Heart right ventricle (tissue), 16 donors: ENCODE measurements at regions not wholly inside any gene's neighbourhood (a gene's known extent, or its start where the extent isn't known, plus 50 kb on each side); places are given as distances from the start of the nearest gene placed in this dataset.

Experiments used
- ATAC-seq, 8 donors: fragments of 200-7000 bp; cut with Tn5 transposase; one replicate each; pipeline ENCODE4 v1.9.1; 2020; ENCODE audit warnings: mild to moderate bottlenecking in 8 of 8, moderate library complexity in 8 of 8, moderate number of reproducible peaks in 1 of 8
- DNase-seq, 2 donors: peaks; one replicate each; pipeline ENCODE4 v3.0.0-alpha.2; 2020
- H3K27ac ChIP-seq, 10 donors: fragments of 200-600 bp; sonication (generic) in 2 of 10; one replicate each; pipeline versions ENCODE4 v1.5.0 to v1.8.0; 2020 to 2022; ENCODE audit warnings: mild to moderate bottlenecking in 3 of 10
- H3K27me3 ChIP-seq, 7 donors: fragments of 200-600 bp; one replicate each; pipeline ENCODE4 v1.8.0; 2021 to 2022; ENCODE audit warnings: mild to moderate bottlenecking in 2 of 7
- H3K36me3 ChIP-seq, 9 donors: fragments of 200-600 bp; sonication (generic) in 1 of 9; one replicate each; pipeline versions ENCODE4 v1.5.0 to v1.8.0; 2020 to 2022; ENCODE audit warnings: mild to moderate bottlenecking in 2 of 9
- H3K4me1 ChIP-seq, 9 donors: fragments of 200-600 bp; sonication (generic) in 1 of 9; one replicate each; pipeline versions ENCODE4 v1.5.0 to v1.8.0; 2020 to 2022; ENCODE audit warnings: mild to moderate bottlenecking in 4 of 9
- H3K4me3 ChIP-seq, 10 donors: fragments of 200-600 bp; sonication (generic) in 2 of 10; one replicate each; pipeline versions ENCODE4 v1.5.0 to v1.8.0; 2020 to 2022; ENCODE audit warnings: mild to moderate bottlenecking in 7 of 10, moderate library complexity in 2 of 10
- H3K9me3 ChIP-seq, 11 donors: fragments of 200-600 bp in 10 of 11; sonication (generic) in 2 of 11; one replicate each; pipeline versions ENCODE4 v1.5.0 to v1.8.0; 2013 to 2022; ENCODE audit warnings: mild to moderate bottlenecking in 2 of 11, control low read depth in 1 of 11, moderate library complexity in 1 of 11
- WGBS, 2 donors: extraction: QIAGEN DNeasy Blood & Tissue Kit; methylation state at CpG; one replicate each; pipeline ENCODE4 v1.1.7; 2013; ENCODE audit warnings: inconsistent platforms in 1 of 2; 5-methylcytosine and 5-hydroxymethylcytosine counted together
- intact Hi-C, 10 donors: fragments of 100-400 bp; cut with DNase I; formaldehyde crosslinking; loops; one replicate each; pipeline versions ENCODE4 v1.11.1 to v1.14.2; 2022
- TF ChIP-seq, protein P1 (sequence below), 9 donors: fragments of 200-600 bp; sonication (generic) in 2 of 9; IDR thresholded peaks; one replicate each; pipeline versions ENCODE4 v1.5.0 to v1.8.0; 2021 to 2022; ENCODE audit warnings: antibody characterized with exemption in 9 of 9, mild to moderate bottlenecking in 5 of 9, moderate library complexity in 1 of 9
- donor health status: Arrhythmogenic right ventricular cardiomyopathy.
- donor health status: ischemic (EF 13 %, LVEDD 7.1; RV severe dilation, severe dysfunction).
- donor health status: healthy with polysubstance abuse.
- donor health status: DM: no; HTN: yes; CAD: no.
- donor health status: DM: no; HTN: no; CAD: no.
- donor health status: ischemic (EF 25% LVEDD 6.9; RV normal size, moderate dysfunction).
- donor health status: ischemic (EF 25% LVEDD 5.7; RV mildly dilated, moderate dysfunction).
- donor health status: healthy.
- donor health status: DM: yes; HTN: yes; CAD: no.
- donor health status: Ischemic cardiomyopathy.
- donor health status: ischemic (EF 35%, LVEDD 5.7; RV mildly dilated, moderate dysfunction).
- donor health status: nonischemic (EF 11% LVEDD 7.7; RV severe dilation, severe dysfunction).
- donor health status: DM: yes; HTN: yes; CAD: no.
- donor health status: PGD.
- donor health status: ischemic (EF 29% LVEDD 5.4; RV normal size, mild dysfunction).
- donor health status: nonischemic (EF 23%, LVEDD 6.1; RV moderate dilation, normal function).

DNA sequence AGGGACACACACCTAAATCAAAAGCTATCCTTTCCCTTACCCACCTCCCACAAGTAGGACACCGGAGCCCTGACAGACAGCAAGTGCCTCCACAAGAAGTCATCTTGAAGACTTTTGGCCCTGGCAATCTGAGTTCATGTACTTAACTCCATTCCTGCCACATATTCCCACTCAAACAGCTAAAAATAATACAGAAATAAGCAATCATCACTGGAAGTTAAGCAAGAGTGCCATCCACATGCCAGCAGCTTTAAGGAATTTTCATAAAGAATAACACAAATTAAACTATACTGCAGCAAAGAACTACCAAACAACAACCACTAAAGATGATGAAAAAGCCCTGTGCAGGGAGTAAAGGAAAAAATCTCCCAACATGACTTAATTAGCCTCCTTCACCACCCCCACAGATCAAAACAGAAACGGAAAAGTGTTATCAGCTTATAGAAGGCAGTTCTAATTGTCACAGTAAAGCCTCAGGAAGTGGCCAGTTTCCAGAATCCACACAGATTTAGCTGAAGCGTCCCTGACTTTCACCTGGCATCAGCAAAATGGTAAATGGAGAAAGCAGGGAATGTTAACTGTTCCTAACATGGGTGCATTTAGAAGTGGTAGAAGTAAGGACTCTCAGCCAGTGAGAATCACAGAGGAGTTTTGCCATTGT, 343.9 kb downstream of the TBC1D4 start:
- H3K4me1 ChIP-seq, result no peaks in the 10 kb centered on the region
- H3K4me3 ChIP-seq, result no peak overlapping the region
- no peaks in the 10 kb centered on the region for H3K36me3 ChIP-seq
- intact Hi-C loops, result no loop called here
- ATAC-seq (no peak), DNase-seq (peak in 1 of 2 donors; percentile 5)
- no peaks in the 10 kb centered on the region for H3K27me3 ChIP-seq
- peaks cover 0 to 41% (median 17%) of the 10 kb centered on the region in 11 donors for H3K9me3 ChIP-seq
- H3K27ac ChIP-seq, result no peak overlapping the region
- 61 to 70% methylated on average over 3 of the region's 3 CpGs for WGBS, 2 donors
- TF ChIP-seq, protein P1, sequence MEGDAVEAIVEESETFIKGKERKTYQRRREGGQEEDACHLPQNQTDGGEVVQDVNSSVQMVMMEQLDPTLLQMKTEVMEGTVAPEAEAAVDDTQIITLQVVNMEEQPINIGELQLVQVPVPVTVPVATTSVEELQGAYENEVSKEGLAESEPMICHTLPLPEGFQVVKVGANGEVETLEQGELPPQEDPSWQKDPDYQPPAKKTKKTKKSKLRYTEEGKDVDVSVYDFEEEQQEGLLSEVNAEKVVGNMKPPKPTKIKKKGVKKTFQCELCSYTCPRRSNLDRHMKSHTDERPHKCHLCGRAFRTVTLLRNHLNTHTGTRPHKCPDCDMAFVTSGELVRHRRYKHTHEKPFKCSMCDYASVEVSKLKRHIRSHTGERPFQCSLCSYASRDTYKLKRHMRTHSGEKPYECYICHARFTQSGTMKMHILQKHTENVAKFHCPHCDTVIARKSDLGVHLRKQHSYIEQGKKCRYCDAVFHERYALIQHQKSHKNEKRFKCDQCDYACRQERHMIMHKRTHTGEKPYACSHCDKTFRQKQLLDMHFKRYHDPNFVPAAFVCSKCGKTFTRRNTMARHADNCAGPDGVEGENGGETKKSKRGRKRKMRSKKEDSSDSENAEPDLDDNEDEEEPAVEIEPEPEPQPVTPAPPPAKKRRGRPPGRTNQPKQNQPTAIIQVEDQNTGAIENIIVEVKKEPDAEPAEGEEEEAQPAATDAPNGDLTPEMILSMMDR (IDR thresholded peaks at IDR 0.05), result no peak

DNA sequence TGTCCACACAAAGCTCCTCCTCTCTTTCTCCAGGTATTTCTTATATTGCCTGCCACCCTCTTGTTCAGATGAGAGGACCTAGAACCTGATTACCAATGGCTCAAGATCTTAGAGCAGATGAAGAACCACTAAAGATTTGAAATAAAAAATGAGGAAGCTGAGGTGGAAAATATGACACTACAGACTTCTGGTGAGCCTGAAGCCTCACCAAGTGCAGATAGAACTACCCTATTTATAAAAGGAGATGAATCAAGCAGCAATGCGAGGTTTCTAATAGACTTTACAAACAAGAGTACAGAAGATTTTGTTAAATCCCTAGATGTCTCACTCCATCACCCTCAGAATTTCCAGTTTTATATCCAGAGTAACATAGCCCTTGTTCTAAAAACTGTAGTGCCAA, 345.8 kb downstream of the TBC1D4 start:
- ATAC-seq, result no peak
- 88 to 91% methylated on average over 1 of the region's 1 CpG for WGBS, 2 donors
- Histone ChIP-seq H3K9me3 (peaks cover 0 to 41% (median 17%) of the 10 kb centered on the region in 11 donors), H3K27ac (no peak overlapping the region), H3K4me1 (no peaks in the 10 kb centered on the region), H3K4me3 (no peak overlapping the region), H3K36me3 (no peaks in the 10 kb centered on the region), H3K27me3 (no peaks in the 10 kb centered on the region)
- DNase-seq, result no peak
- intact Hi-C loops, result no loop called here
- TF ChIP-seq, protein P1 (IDR thresholded peaks at IDR 0.05), result no peak

DNA sequence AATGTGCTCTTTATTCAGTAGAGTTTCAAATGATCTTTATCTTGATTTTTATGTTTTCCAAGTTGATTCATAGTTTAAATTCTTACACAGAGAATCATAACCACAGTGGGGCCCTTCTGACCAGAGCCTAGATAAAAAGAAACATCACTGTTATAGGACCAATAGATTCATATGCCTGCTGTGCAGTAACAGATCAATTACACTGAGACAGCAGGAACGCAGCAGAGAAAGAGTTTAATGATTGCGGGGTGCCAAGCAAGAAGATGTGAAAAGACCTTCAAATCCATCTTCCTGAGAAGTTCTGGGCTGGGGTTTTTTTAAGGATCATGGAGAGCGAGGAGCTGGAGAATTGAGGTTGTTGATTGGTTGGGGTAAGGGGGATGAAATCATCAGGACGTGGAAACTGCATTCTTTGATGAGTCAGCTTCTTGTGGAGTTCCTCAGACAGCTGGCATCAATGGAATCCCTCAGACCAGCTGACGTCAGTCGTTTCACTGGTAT, 346.6 kb downstream of the TBC1D4 start:
- Histone ChIP-seq H3K36me3 (no peaks in the 10 kb centered on the region), H3K4me3 (no peak overlapping the region), H3K4me1 (no peaks in the 10 kb centered on the region), H3K9me3 (peaks cover 0 to 41% (median 17%) of the 10 kb centered on the region in 11 donors), H3K27ac (no peak overlapping the region), H3K27me3 (no peaks in the 10 kb centered on the region)
- WGBS, 2 donors, result 79 to 82% methylated on average over 6 of the region's 6 CpGs
- TF ChIP-seq, protein P1 (IDR thresholded peaks at IDR 0.05), result no peak
- DNase-seq (no peak), ATAC-seq (no peak)
- intact Hi-C loops, result no loop called here

DNA sequence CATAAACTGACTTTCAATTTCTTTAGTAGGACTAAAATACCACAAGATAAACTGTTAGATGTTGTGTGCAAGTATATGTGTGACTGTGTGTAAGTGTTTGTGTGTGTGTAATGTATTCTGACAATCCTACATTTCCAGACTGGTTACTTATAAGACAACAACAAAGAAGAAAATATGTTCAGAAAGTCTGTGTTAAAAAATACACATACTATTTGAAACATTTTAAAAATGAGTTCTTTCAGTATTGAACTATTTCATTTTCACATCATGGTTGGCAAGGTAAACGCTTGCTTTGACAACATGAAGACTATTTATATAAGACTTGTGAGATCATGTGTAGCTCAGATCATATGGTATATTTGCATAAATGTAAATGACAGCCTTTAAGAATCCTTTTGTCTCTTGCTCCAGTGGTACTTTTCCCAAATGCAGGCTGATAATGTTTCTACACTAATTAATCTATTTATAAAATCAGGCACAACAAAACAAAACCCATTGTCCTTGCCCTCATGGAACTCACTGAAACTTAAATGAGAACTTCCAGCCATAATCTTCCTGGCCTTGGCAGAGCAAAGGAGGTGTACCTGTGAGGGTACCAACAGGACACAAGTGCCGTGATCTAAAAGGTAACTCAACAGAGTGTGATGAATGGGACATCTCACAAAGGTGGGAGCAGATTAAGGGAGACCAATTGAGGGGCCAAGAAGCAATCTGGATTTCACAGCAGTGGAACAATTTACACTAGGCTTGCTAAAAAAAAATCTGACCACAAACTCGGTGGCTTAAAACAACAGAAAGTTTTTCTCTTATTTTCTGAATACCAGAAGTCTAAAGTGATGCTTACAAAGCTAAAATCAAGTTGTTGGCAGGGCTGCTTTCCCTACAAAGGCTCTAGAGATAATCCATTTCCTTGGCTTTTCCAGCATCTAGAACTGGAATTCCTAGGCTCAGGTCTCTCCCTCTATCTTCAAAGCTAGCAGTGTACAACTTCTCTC, 349.0 kb downstream of the TBC1D4 start:
- TF ChIP-seq, protein P1 (IDR thresholded peaks at IDR 0.05), result no peak
- ATAC-seq, result no peak
- Histone ChIP-seq H3K4me3 (no peak overlapping the region), H3K9me3 (peaks cover 0 to 24% (median 7%) of the 10 kb centered on the region in 11 donors), H3K4me1 (no peaks in the 10 kb centered on the region), H3K27ac (no peak overlapping the region), H3K27me3 (no peaks in the 10 kb centered on the region), H3K36me3 (no peaks in the 10 kb centered on the region)
- no peak for DNase-seq
- intact Hi-C loops, result no loop called here
- WGBS, 2 donors, result 67 to 78% methylated on average over 3 of the region's 3 CpGs
